ENCODE measurements at regions not wholly inside any gene's neighbourhood (a gene's known extent, or its start where the extent isn't known, plus 50 kb on each side); places are given as distances from the start of the nearest gene placed in this dataset.
A peak's percentile ranks its signal among the peaks of the same experiment; 100 is the strongest.

DNA sequence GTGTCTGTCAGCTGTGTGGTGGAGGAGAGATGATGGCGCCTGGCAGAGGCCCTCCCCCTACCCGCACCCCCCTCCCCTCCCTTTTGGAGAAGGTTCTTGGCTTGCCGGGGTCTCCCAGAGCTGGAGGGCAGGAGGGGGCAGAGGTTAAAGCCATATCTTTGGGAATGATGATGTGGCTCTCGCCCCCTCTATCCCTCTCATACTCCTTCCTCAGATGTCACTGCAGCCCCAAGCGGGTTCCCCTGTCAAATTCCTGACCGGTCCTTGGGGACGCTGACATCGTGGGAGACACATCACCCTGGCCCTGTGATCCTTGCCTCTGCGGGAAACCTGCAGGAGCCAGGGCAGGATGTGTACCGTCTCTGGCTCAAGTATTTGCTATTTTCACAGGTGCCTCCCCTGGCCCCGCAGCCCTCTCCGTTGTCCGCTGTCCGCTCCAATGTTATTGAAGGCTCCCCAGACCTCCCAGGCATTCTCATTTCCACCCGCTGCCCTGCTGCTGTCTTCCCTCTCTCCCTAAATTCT lies 109.5 kb downstream of the FOXD1 start:
- peak; percentile 81 for DNase-seq (ENCODE audit: low read depth, low spot score)

GRCh38 chr5:73338256-73339050 lies 110.1 kb downstream of the FOXD1 start:
- peak; percentile 99 for DNase-seq (ENCODE audit: low read depth, low spot score)

GRCh38 chr5:73337586-73338255 lies 110.9 kb downstream of the FOXD1 start:
- DNase-seq (ENCODE audit: low read depth, low spot score), result no peak

DNA sequence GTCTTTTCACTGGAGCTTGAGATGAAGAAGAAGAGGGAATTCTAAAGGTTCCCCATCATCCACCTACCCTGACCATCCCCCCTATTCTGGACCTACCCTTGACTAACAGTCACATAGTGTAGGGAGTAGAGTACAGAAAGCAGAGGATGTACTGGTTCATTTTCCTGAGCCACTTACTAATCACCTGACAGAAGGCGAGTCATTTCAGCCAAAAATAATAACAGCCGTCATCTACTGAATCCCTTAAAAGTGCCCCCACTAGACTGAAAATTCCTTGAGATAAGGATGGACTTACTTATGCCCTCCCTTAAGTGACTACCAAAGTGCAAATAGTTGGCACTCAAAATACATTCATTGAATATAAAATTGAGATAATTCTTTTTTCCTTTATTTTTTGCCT lies 112.2 kb downstream of the FOXD1 start:
- DNase-seq (ENCODE audit: low read depth, low spot score), result no peak

GRCh38 chr5:73333944-73334703 lies 114.5 kb downstream of the FOXD1 start:
- no peak for DNase-seq (ENCODE audit: low read depth, low spot score)

DNA sequence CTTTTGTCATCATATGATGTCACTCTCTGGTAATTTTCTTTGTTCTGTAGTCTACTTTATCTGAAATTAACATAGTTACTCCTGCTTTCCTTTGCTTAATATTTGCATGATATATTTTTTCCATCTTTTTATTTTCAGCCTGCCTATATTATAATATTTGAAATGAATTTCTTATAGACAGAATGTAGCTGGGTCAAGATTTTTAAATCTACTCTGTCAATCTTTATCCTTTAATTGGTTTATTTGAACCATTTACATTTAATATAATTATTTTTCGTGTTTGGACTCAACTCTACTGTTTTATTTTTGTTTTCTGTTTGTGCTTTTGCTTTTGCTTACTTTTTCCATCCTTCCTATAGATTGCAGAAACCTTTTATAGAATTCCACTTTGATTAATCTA lies 118.0 kb downstream of the FOXD1 start:
- no peak for DNase-seq (ENCODE audit: low read depth, low spot score)

- DNase-seq (ENCODE audit: low read depth, low spot score), result no peak
These were observed 119.9 kb downstream of the FOXD1 start for GRCh38 chr5:73328640-73329039.

DNA sequence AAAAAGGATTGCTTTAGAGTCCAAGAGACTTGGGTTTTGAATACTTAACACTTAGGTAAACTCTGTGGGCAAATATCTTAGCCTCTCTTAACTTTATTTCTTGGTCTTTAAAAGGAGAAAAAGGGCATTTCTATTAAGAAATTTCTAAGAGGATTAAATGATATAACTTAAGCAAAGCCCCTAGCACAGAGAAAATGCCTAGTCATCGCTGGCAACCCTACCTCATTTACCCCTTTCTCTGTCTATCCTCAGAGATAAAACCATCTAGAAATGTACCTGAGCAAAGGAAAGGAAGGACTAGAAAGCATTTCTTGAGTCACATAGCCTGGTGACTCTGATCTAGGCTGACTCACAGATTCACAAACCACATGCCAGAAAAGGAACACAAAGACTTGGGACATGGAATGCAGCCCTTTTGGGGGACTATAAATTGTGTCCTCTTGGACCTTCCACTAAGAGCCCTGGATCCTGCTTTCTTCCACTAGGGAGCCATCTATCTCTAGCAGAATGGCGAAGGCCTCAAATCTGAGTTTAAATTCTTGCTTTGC lies 120.6 kb downstream of the FOXD1 start:
- no peak for DNase-seq (ENCODE audit: low read depth, low spot score)

- no peak for DNase-seq (ENCODE audit: low read depth, low spot score)
These were observed 123.0 kb downstream of the FOXD1 start for GRCh38 chr5:73325546-73325945.

DNA sequence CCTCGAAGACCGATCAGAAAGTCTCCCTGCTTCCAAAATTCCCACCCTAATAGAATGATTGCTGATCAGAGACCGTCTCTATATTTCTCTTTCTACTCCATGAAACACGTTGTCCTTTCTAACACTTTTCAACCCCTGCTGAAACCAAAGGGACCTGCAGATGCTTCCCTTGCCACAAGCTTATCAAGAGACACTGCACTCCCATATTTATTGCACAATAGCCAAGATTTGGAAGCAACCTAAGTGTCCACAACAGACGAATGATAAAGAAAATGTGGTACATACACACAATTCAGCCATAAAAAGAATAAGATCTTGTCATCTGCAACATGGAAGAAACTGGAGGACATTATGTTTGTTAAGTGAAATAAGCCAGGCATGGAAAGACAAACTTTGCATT lies 125.1 kb downstream of the FOXD1 start:
- DNase-seq (ENCODE audit: low read depth, low spot score), result no peak

DNA sequence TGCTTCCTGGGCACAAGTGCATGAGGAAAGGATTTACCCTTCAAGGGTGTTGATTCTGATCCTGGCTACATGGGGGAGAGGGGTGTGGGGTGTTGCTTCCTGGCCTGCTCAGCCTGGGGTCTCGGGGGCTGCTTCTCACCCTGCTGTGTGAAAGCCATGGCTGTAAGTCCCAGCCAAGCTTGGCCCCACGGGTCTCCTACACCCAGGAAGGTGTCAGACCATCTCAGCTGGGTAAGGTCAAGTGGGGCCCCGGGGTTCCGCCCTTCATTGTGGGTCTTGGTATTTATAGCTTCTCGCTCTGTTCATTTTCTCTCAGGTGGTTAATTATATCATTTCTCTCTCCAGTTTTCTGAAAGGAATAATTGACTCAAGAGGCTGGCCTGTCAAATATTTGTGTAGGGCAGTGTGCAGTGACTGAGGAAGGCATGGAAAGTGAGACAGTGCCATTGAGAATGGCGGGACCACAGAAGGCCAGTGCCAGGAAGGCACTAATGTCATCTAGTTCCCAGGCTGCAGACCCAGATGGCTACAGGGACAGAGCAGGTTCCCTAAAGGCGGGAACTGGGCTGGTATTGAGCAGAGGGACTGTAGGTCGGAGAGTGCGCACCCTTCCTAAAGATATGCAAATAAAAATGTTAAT lies 126.0 kb downstream of the FOXD1 start:
- DNase-seq (ENCODE audit: low read depth, low spot score), result no peak

- DNase-seq (ENCODE audit: low read depth, low spot score), result no peak
These were observed 126.7 kb downstream of the FOXD1 start for GRCh38 chr5:73321757-73322436.

DNA sequence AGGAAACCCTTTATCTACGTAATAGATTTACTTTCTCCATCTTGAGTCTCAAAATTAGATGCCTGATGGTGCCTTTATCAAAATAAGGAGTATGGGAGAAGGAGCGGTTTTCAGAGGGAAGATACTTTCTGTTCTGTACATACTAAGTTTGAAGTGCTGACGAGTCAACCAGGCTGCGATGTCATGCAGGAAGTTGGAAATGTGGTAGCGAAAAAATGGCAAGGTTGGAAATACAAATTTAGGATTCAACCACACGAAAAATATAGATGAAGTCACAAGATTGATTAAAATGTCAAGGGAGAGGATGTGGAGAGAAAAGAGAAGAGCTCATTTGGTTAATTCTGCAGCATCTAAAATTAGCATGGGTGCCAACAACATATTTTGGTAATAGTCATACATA lies 129.5 kb downstream of the FOXD1 start:
- DNase-seq (ENCODE audit: low read depth, low spot score), result no peak

- DNase-seq (ENCODE audit: low read depth, low spot score), result no peak
These were observed 130.3 kb downstream of the FOXD1 start for GRCh38 chr5:73318308-73318719.

GRCh38 chr5:73317523-73317922 lies 131.1 kb downstream of the FOXD1 start:
- DNase-seq (ENCODE audit: low read depth, low spot score), result no peak

- DNase-seq (ENCODE audit: low read depth, low spot score), result no peak
These were observed 134.0 kb downstream of the FOXD1 start for GRCh38 chr5:73314395-73315257.

- DNase-seq (ENCODE audit: low read depth, low spot score), result no peak
These were observed 135.6 kb downstream of the FOXD1 start for GRCh38 chr5:73312872-73313510.

DNA sequence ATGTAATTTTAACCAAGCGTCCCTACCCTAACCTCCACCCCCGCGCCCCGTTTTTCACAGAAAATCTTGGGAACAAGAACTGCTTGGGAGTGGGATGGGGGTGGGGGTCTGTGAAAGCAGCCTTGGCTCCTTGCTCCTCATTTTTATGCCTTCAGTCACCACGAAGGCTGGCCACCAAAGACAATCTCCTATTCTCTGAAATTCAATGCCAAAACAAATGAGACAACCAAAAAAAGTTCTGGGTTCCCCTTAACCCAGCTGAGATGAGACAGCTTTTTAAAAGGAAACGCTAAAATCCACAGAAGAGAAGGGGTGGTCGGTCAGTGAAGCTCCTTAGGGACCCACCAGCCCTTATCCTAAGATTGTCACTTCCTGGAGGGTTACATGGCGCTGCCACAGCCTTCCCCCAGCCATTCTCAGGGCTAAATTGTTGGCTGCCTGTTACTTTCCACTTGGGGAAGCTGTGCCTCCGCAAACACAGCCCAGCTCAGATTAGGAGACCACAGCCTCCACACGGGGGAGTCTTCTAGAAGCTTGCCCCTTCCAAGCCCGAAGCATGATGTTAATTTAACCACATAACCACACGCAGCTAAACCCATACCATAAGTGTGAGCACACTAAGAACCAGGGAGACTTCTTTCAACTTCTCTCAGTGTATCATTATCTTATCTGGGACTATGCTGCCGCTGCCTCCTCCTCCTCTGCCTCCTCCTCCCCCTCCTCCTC lies 136.3 kb downstream of the FOXD1 start:
- peak; percentile 70 for DNase-seq (ENCODE audit: low read depth, low spot score)
